ENCODE measurements at regions not wholly inside any gene's neighbourhood (a gene's known extent, or its start where the extent isn't known, plus 50 kb on each side); places are given as distances from the start of the nearest gene placed in this dataset.

GRCh38 chr15:62436235-62436634 lies 271.1 kb upstream of the C2CD4B start:
- no peaks in the 10 kb centered on the region for H3K4me1 ChIP-seq (ENCODE audit: control insufficient read depth, insufficient read depth, low read length)
- no peaks in the 10 kb centered on the region for H3K9me3 ChIP-seq (ENCODE audit: control insufficient read depth, low read depth, low read length)
- no peaks in the 10 kb centered on the region for H3K27me3 ChIP-seq (ENCODE audit: control insufficient read depth, insufficient read depth, low read length)
- H3K4me3 ChIP-seq (ENCODE audit: low read length), result no peak overlapping the region
- DNase-seq, result no peak
- WGBS (ENCODE audit: insufficient coverage, low lambda C conversion rate), result no CpG with 5 or more reads among the region's 4 CpGs
- H3K36me3 ChIP-seq (ENCODE audit: control insufficient read depth, insufficient read depth, low read length), result no peaks in the 10 kb centered on the region
- H3K27ac ChIP-seq (ENCODE audit: low read length), result no peak overlapping the region

GRCh38 chr15:62437753-62438152 lies 272.7 kb upstream of the C2CD4B start:
- Histone ChIP-seq H3K36me3 (ENCODE audit: control insufficient read depth, insufficient read depth, low read length) (no peaks in the 10 kb centered on the region), H3K4me3 (ENCODE audit: low read length) (no peak overlapping the region), H3K9me3 (ENCODE audit: control insufficient read depth, low read depth, low read length) (no peaks in the 10 kb centered on the region), H3K27me3 (ENCODE audit: control insufficient read depth, insufficient read depth, low read length) (no peaks in the 10 kb centered on the region), H3K4me1 (ENCODE audit: control insufficient read depth, insufficient read depth, low read length) (no peaks in the 10 kb centered on the region), H3K27ac (ENCODE audit: low read length) (no peak overlapping the region)
- DNase-seq, result no peak
- no CpG with 5 or more reads among the region's 2 CpGs for WGBS (ENCODE audit: insufficient coverage, low lambda C conversion rate)

- DNase-seq, result no peak
- WGBS (ENCODE audit: insufficient coverage, low lambda C conversion rate), result no CpG with 5 or more reads among the region's 5 CpGs
- Histone ChIP-seq H3K36me3 (ENCODE audit: control insufficient read depth, insufficient read depth, low read length) (no peaks in the 10 kb centered on the region), H3K27ac (ENCODE audit: low read length) (no peak overlapping the region), H3K27me3 (ENCODE audit: control insufficient read depth, insufficient read depth, low read length) (no peaks in the 10 kb centered on the region), H3K9me3 (ENCODE audit: control insufficient read depth, low read depth, low read length) (no peaks in the 10 kb centered on the region), H3K4me3 (ENCODE audit: low read length) (no peak overlapping the region), H3K4me1 (ENCODE audit: control insufficient read depth, insufficient read depth, low read length) (no peaks in the 10 kb centered on the region)
Observed at GRCh38 chr15:62439543-62440016, 274.5 kb upstream of the C2CD4B start.

GRCh38 chr15:62440362-62441105 lies 275.4 kb upstream of the C2CD4B start:
- no peaks in the 10 kb centered on the region for H3K36me3 ChIP-seq (ENCODE audit: control insufficient read depth, insufficient read depth, low read length)
- H3K4me3 ChIP-seq (ENCODE audit: low read length), result no peak overlapping the region
- no peaks in the 10 kb centered on the region for H3K27me3 ChIP-seq (ENCODE audit: control insufficient read depth, insufficient read depth, low read length)
- no peak for DNase-seq
- no peaks in the 10 kb centered on the region for H3K4me1 ChIP-seq (ENCODE audit: control insufficient read depth, insufficient read depth, low read length)
- WGBS (ENCODE audit: insufficient coverage, low lambda C conversion rate), result 83% methylated on average over 2 of the region's 11 CpGs
- no peaks in the 10 kb centered on the region for H3K9me3 ChIP-seq (ENCODE audit: control insufficient read depth, low read depth, low read length)
- H3K27ac ChIP-seq (ENCODE audit: low read length), result no peak overlapping the region

- H3K4me1 ChIP-seq (ENCODE audit: control insufficient read depth, insufficient read depth, low read length), result no peaks in the 10 kb centered on the region
- no peak for DNase-seq
- no peaks in the 10 kb centered on the region for H3K36me3 ChIP-seq (ENCODE audit: control insufficient read depth, insufficient read depth, low read length)
- 100% methylated on average over 1 of the region's 8 CpGs for WGBS (ENCODE audit: insufficient coverage, low lambda C conversion rate)
- no peak overlapping the region for H3K27ac ChIP-seq (ENCODE audit: low read length)
- H3K4me3 ChIP-seq (ENCODE audit: low read length), result no peak overlapping the region
- H3K9me3 ChIP-seq (ENCODE audit: control insufficient read depth, low read depth, low read length), result no peaks in the 10 kb centered on the region
- no peaks in the 10 kb centered on the region for H3K27me3 ChIP-seq (ENCODE audit: control insufficient read depth, insufficient read depth, low read length)
Observed at GRCh38 chr15:62444104-62445022, 279.3 kb upstream of the C2CD4B start.

- no peak for DNase-seq
- Histone ChIP-seq H3K9me3 (ENCODE audit: control insufficient read depth, low read depth, low read length) (no peaks in the 10 kb centered on the region), H3K27me3 (ENCODE audit: control insufficient read depth, insufficient read depth, low read length) (no peaks in the 10 kb centered on the region), H3K4me1 (ENCODE audit: control insufficient read depth, insufficient read depth, low read length) (no peaks in the 10 kb centered on the region), H3K27ac (ENCODE audit: low read length) (no peak overlapping the region), H3K36me3 (ENCODE audit: control insufficient read depth, insufficient read depth, low read length) (no peaks in the 10 kb centered on the region), H3K4me3 (ENCODE audit: low read length) (no peak overlapping the region)
- WGBS (ENCODE audit: insufficient coverage, low lambda C conversion rate), result 80% methylated on average over 1 of the region's 2 CpGs
Observed at GRCh38 chr15:62445244-62445643, 280.2 kb upstream of the C2CD4B start.

- 100% methylated on average over 1 of the region's 5 CpGs for WGBS (ENCODE audit: insufficient coverage, low lambda C conversion rate)
- Histone ChIP-seq H3K4me1 (ENCODE audit: control insufficient read depth, insufficient read depth, low read length) (no peaks in the 10 kb centered on the region), H3K9me3 (ENCODE audit: control insufficient read depth, low read depth, low read length) (no peaks in the 10 kb centered on the region), H3K27me3 (ENCODE audit: control insufficient read depth, insufficient read depth, low read length) (no peaks in the 10 kb centered on the region), H3K36me3 (ENCODE audit: control insufficient read depth, insufficient read depth, low read length) (no peaks in the 10 kb centered on the region), H3K27ac (ENCODE audit: low read length) (no peak overlapping the region), H3K4me3 (ENCODE audit: low read length) (no peak overlapping the region)
- no peak for DNase-seq
Observed at GRCh38 chr15:62446984-62447383, 281.9 kb upstream of the C2CD4B start.

- H3K27ac ChIP-seq (ENCODE audit: low read length), result no peak overlapping the region
- WGBS (ENCODE audit: insufficient coverage, low lambda C conversion rate), result no CpG with 5 or more reads among the region's 7 CpGs
- no peak for DNase-seq
Observed at GRCh38 chr15:62447742-62448141, 282.7 kb upstream of the C2CD4B start.

GRCh38 chr15:62449638-62450037 lies 284.6 kb upstream of the C2CD4B start:
- Histone ChIP-seq H3K4me1 (ENCODE audit: control insufficient read depth, insufficient read depth, low read length) (peaks cover 3% of the 10 kb centered on the region), H3K36me3 (ENCODE audit: control insufficient read depth, insufficient read depth, low read length) (no peaks in the 10 kb centered on the region), H3K4me3 (ENCODE audit: low read length) (no peak overlapping the region), H3K27me3 (ENCODE audit: control insufficient read depth, insufficient read depth, low read length) (no peaks in the 10 kb centered on the region), H3K9me3 (ENCODE audit: control insufficient read depth, low read depth, low read length) (no peaks in the 10 kb centered on the region), H3K27ac (ENCODE audit: low read length) (no peak overlapping the region)
- no CpG with 5 or more reads among the region's 1 CpG for WGBS (ENCODE audit: insufficient coverage, low lambda C conversion rate)
- no peak for DNase-seq

More at GRCh38 chr15:62447742-62448141, 282.7 kb upstream of the C2CD4B start:
- Histone ChIP-seq H3K4me3 (ENCODE audit: low read length) (no peak overlapping the region), H3K4me1 (ENCODE audit: control insufficient read depth, insufficient read depth, low read length) (no peaks in the 10 kb centered on the region), H3K27me3 (ENCODE audit: control insufficient read depth, insufficient read depth, low read length) (no peaks in the 10 kb centered on the region), H3K9me3 (ENCODE audit: control insufficient read depth, low read depth, low read length) (no peaks in the 10 kb centered on the region), H3K36me3 (ENCODE audit: control insufficient read depth, insufficient read depth, low read length) (no peaks in the 10 kb centered on the region)

GRCh38 chr15:62450061-62450460 lies 285.0 kb upstream of the C2CD4B start:
- H3K4me1 ChIP-seq (ENCODE audit: control insufficient read depth, insufficient read depth, low read length), result peaks cover 3% of the 10 kb centered on the region
- no peak for DNase-seq
- no peaks in the 10 kb centered on the region for H3K9me3 ChIP-seq (ENCODE audit: control insufficient read depth, low read depth, low read length)
- no peaks in the 10 kb centered on the region for H3K36me3 ChIP-seq (ENCODE audit: control insufficient read depth, insufficient read depth, low read length)
- H3K27me3 ChIP-seq (ENCODE audit: control insufficient read depth, insufficient read depth, low read length), result no peaks in the 10 kb centered on the region
- WGBS (ENCODE audit: insufficient coverage, low lambda C conversion rate), result 70% methylated on average over 2 of the region's 10 CpGs
- no peak overlapping the region for H3K27ac ChIP-seq (ENCODE audit: low read length)
- H3K4me3 ChIP-seq (ENCODE audit: low read length), result no peak overlapping the region
